ENCODE measurements at regions not wholly inside any gene's neighbourhood (a gene's known extent, or its start where the extent isn't known, plus 50 kb on each side); places are given as distances from the start of the nearest gene placed in this dataset.

DNA sequence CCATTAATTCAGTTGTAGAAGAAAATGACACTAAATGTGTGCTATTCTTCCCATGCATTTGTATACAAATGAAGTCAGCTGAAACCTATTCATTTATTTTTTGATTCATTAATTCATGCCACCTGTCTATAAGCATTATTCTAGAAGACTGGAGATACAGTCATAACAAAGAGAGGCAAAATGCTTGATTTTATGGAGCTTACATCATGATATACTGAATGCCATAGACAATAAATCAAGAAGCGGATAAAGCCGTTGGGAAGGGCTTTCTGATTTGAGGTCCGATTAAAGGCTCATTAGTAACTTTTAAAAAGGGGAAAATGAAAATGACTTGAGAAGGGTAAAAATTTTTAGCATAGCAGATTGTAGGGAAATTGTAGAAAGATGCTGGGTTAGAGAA is 494.9 kb downstream of the RERGL start:
- Histone ChIP-seq H3K36me3 (ENCODE audit: control insufficient read depth, insufficient read depth, low read length) (no peaks in the 10 kb centered on the region), H3K4me3 (ENCODE audit: low read depth, low read length) (no peak overlapping the region), H3K27me3 (ENCODE audit: control insufficient read depth, insufficient read depth, low read length) (no peaks in the 10 kb centered on the region)
- FAIRE-seq (no peak), DNase-seq (ENCODE audit: low read depth) (no peak)
- no peak for TF ChIP-seq CTCF (IDR thresholded peaks at IDR 0.05; ENCODE audit: insufficient read depth, low read length, severe bottlenecking)

- no peaks in the 10 kb centered on the region for H3K36me3 ChIP-seq (ENCODE audit: control insufficient read depth, insufficient read depth, low read length)
- H3K4me3 ChIP-seq (ENCODE audit: low read depth, low read length) = no peak overlapping the region
- no peak for FAIRE-seq
- no peak for TF ChIP-seq CTCF (IDR thresholded peaks at IDR 0.05; ENCODE audit: insufficient read depth, low read length, severe bottlenecking)
- no peaks in the 10 kb centered on the region for H3K27me3 ChIP-seq (ENCODE audit: control insufficient read depth, insufficient read depth, low read length)
- DNase-seq (ENCODE audit: low read depth) = no peak
Observed at GRCh38 chr12:17593715-17594406, 496.1 kb downstream of the RERGL start.

DNA sequence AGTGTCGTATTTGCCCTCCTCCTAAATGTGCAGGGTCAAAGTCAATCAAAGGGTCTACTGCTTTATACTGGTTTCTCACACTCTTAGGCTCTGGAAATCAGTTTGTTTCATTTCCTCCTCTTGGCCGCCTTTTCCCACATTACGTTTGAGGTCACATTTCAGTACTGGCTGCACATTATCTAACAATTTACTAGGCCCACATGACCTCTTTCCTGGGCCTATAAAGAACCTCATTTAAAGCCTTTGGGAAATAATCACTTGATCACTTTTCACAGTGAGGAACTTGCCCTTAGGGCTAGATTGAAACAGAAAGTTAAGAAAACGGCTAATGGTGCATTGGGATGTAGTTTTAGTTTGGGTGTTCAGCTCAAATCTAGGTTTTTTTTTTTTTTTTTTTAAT is 497.5 kb downstream of the RERGL start:
- no peak overlapping the region for H3K4me3 ChIP-seq (ENCODE audit: low read depth, low read length)
- H3K27me3 ChIP-seq (ENCODE audit: control insufficient read depth, insufficient read depth, low read length) = no peaks in the 10 kb centered on the region
- H3K36me3 ChIP-seq (ENCODE audit: control insufficient read depth, insufficient read depth, low read length) = no peaks in the 10 kb centered on the region
- TF ChIP-seq CTCF (IDR thresholded peaks at IDR 0.05; ENCODE audit: insufficient read depth, low read length, severe bottlenecking) = no peak
- FAIRE-seq (no peak), DNase-seq (ENCODE audit: low read depth) (no peak)

GRCh38 chr12:17591005-17591681 is 498.9 kb downstream of the RERGL start:
- Histone ChIP-seq H3K36me3 (ENCODE audit: control insufficient read depth, insufficient read depth, low read length) (no peaks in the 10 kb centered on the region), H3K4me3 (ENCODE audit: low read depth, low read length) (no peak overlapping the region), H3K27me3 (ENCODE audit: control insufficient read depth, insufficient read depth, low read length) (no peaks in the 10 kb centered on the region)
- TF ChIP-seq CTCF (IDR thresholded peaks at IDR 0.05; ENCODE audit: insufficient read depth, low read length, severe bottlenecking) = no peak
- FAIRE-seq (no peak), DNase-seq (ENCODE audit: low read depth) (no peak)

DNA sequence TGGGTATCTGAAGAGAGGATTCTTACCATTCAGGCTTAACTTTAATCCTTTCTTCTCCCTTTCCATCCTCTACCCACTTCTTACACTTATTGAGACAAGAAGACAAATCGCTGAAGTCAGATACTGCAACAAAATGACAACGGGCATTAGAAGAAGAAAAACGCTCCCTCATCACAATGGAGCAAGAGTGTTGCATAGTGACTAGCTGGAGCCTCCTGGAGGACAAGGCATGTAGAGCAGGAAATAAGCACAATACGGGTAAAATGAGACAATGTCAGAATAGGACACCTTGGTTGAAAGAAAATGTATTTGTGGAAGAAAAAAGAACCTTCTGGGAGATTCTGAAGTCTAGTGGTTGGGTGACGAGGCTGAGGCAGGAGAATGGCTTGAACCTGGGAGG is 501.0 kb downstream of the RERGL start:
- FAIRE-seq (no peak), DNase-seq (ENCODE audit: low read depth) (peak; percentile 24)
- Histone ChIP-seq H3K4me3 (ENCODE audit: low read depth, low read length) (no peak overlapping the region), H3K27me3 (ENCODE audit: control insufficient read depth, insufficient read depth, low read length) (no peaks in the 10 kb centered on the region), H3K36me3 (ENCODE audit: control insufficient read depth, insufficient read depth, low read length) (no peaks in the 10 kb centered on the region)
- peak; percentile 49 for TF ChIP-seq CTCF (IDR thresholded peaks at IDR 0.05; ENCODE audit: insufficient read depth, low read length, severe bottlenecking)

All from bronchial epithelial cell (primary cell).